HCT116 (cell line): ENCODE measurements at regions not wholly inside any gene's neighbourhood (a gene's known extent, or its start where the extent isn't known, plus 50 kb on each side); places are given as distances from the start of the nearest gene placed in this dataset.

ENCODE experiments used
- ATAC-seq: fragments of 200-7000 bp; cut with Tn5 transposase; 2 replicates; pipeline ENCODE4 v1.9.1; 2020; ENCODE audit warnings: mild to moderate bottlenecking, moderate library complexity
- BruUV-seq: library from RNA; stranded (reverse); fragments of 400-500 nt; replicated peaks from 2 replicates; lab custom pipeline; 2021; lab: Mats Ljungman, UMichigan
- CTCF ChIA-PET: fragments of 300-600 bp; sonication (Branson Sonifier 250); formaldehyde crosslinking; loops from one replicate; lab custom pipeline; 2021; ENCODE audit warnings: antibody characterized with exemption; lab: Charles Lee
- POLR2A ChIA-PET: fragments of 300-600, 350-600 bp; sonication (Branson Sonifier 250); formaldehyde crosslinking; loops from one replicate; lab custom pipeline; 2021; ENCODE audit warnings: antibody characterized with exemption; lab: Charles Lee
- RAD21 ChIA-PET, 2 experiments: fragments of 300-600 bp; sonication (Branson Sonifier 250); formaldehyde crosslinking; loops; one replicate each; lab custom pipeline; 2023; ENCODE audit warnings: low total read pairs in 2 of 2; ENCODE audit not compliant: uncharacterized antibody in 2 of 2, unreplicated experiment in 2 of 2, low non-redundant PET in 1 of 2; lab: Charles Lee
- DNase-seq: peaks from one replicate; pipeline ENCODE4 v3.0.0-alpha.2; 2010; ENCODE audit warnings: low read depth, low spot score
- H2AFZ ChIP-seq: fragments of 200-600 bp; shearing (Covaris generic), sonication (generic); 2 replicates; pipeline ENCODE4 v1.6.1; 2017; ENCODE audit warnings: low read depth, mixed run types, mixed read lengths, antibody characterized with exemption, low read length; ENCODE audit not compliant: poor library complexity, severe bottlenecking
- H3K27ac ChIP-seq: 2 replicates; pipeline ENCODE4 v1.5.1; 2012; ENCODE audit warnings: low read depth, low read length
- H3K27me3 ChIP-seq: fragments of 200-600 bp; sonication (generic); 2 replicates; pipeline ENCODE4 v1.6.1; 2016; ENCODE audit warnings: mixed run types, low read length, mixed read lengths; ENCODE audit not compliant: insufficient read depth
- H3K36me3 ChIP-seq, 2 experiments: fragments of 200-500 bp in 1 of 2; fragments of 200-600 bp in 1 of 2; sonication (Bioruptor generic) in 1 of 2; sonication (generic) in 1 of 2; 2 replicates each; pipeline versions ENCODE4 v1.5.1 to v1.6.1; 2014 to 2016; ENCODE audit warnings: low read length in 2 of 2, inconsistent platforms in 1 of 2, mixed read lengths in 1 of 2, mixed run types in 1 of 2; ENCODE audit not compliant: insufficient read depth in 2 of 2, control insufficient read depth in 1 of 2
- H3K4me1 ChIP-seq, 2 experiments: fragments of 200-600 bp in 1 of 2; sonication (generic) in 1 of 2; 2 replicates each; pipeline versions ENCODE4 v1.5.1 to v1.6.1; 2012 to 2017; ENCODE audit warnings: low read length in 2 of 2, inconsistent platforms in 1 of 2, mild to moderate bottlenecking in 1 of 2, mixed read lengths in 1 of 2, mixed run types in 1 of 2, moderate library complexity in 1 of 2; ENCODE audit not compliant: insufficient read depth in 2 of 2, control insufficient read depth in 1 of 2
- H3K4me2 ChIP-seq: fragments of 200-600 bp; sonication (generic); 2 replicates; pipeline ENCODE4 v1.6.1; 2017; ENCODE audit warnings: mixed run types, low read length, mixed read lengths
- H3K4me3 ChIP-seq, 2 experiments: fragments of 200-600 bp in 1 of 2; sonication (generic) in 1 of 2; replicated peaks in 1 of 2; 2 replicates each; pipeline ENCODE4 v1.5.1; 2011 to 2016; ENCODE audit warnings: low read length in 2 of 2, control low read depth in 1 of 2, low read depth in 1 of 2, mild to moderate bottlenecking in 1 of 2, mixed read lengths in 1 of 2, mixed run types in 1 of 2
- H3K79me2 ChIP-seq: fragments of 200-600 bp; sonication (generic); 2 replicates; pipeline ENCODE4 v1.6.1; 2017; ENCODE audit warnings: mild to moderate bottlenecking, mixed run types, low read length, moderate library complexity, mixed read lengths; ENCODE audit not compliant: insufficient read depth
- H3K9ac ChIP-seq: fragments of 200-600 bp; sonication (generic); 2 replicates; pipeline ENCODE4 v1.6.1; 2016; ENCODE audit warnings: low read length, mixed read lengths
- H3K9me2 ChIP-seq: fragments of 200-600 bp; sonication (generic), shearing (Covaris generic); 2 replicates; pipeline ENCODE4 v1.6.1; 2017; ENCODE audit warnings: mixed run types, mild to moderate bottlenecking, moderate library complexity; ENCODE audit not compliant: insufficient read depth
- H3K9me3 ChIP-seq, 2 experiments: fragments of 200-500 bp in 1 of 2; fragments of 200-600 bp in 1 of 2; sonication (Bioruptor generic) in 1 of 2; sonication (generic) in 1 of 2; 2 replicates each; pipeline ENCODE4 v1.6.1; 2014 to 2017; ENCODE audit warnings: low read length in 2 of 2, mixed read lengths in 2 of 2, inconsistent platforms in 1 of 2, low read depth in 1 of 2, mild to moderate bottlenecking in 1 of 2, mixed run types in 1 of 2, moderate library complexity in 1 of 2; ENCODE audit not compliant: control insufficient read depth in 1 of 2, insufficient read depth in 1 of 2
- H4K20me1 ChIP-seq: fragments of 200-600 bp; sonication (generic), shearing (Covaris generic); 2 replicates; pipeline ENCODE4 v1.6.1; 2017; ENCODE audit warnings: mixed run types, mild to moderate bottlenecking, moderate library complexity; ENCODE audit not compliant: insufficient read depth
- CBX3 ChIP-seq: IDR thresholded peaks from 2 replicates; pipeline ENCODE4 v1.6.1; 2012; ENCODE audit warnings: low read depth
- CEBPB ChIP-seq: IDR thresholded peaks from 2 replicates; pipeline ENCODE4 v1.6.1; 2012; ENCODE audit warnings: low read depth
- EGR1 ChIP-seq: IDR thresholded peaks from 2 replicates; pipeline ENCODE4 v1.6.1; 2012; ENCODE audit warnings: low read depth
- ELF1 ChIP-seq: IDR thresholded peaks from 2 replicates; pipeline ENCODE4 v1.6.1; 2012; ENCODE audit warnings: low read depth, borderline replicate concordance
- EZH2 ChIP-seq: fragments of 200-600 bp; sonication (generic); IDR thresholded peaks from 2 replicates; pipeline ENCODE4 v1.6.1; 2017; ENCODE audit warnings: antibody characterized with exemption, mixed run types
- FOSL1 ChIP-seq: IDR thresholded peaks from 2 replicates; pipeline ENCODE4 v1.6.1; 2012; ENCODE audit warnings: low read depth
- JUND ChIP-seq: IDR thresholded peaks from 2 replicates; pipeline ENCODE4 v1.6.1; 2012
- POLR2A ChIP-seq: IDR thresholded peaks from 2 replicates; pipeline ENCODE4 v1.7.0; 2011; ENCODE audit warnings: borderline replicate concordance; ENCODE audit not compliant: insufficient read depth, insufficient read length; ENCODE audit errors: extremely low read depth
- POLR2AphosphoS5 ChIP-seq: IDR thresholded peaks from 2 replicates; pipeline ENCODE4 v1.6.1; 2011; ENCODE audit warnings: mild to moderate bottlenecking, low read depth, low read length, moderate library complexity
- RAD21 ChIP-seq: IDR thresholded peaks from 2 replicates; pipeline ENCODE4 v1.6.1; 2012; ENCODE audit warnings: low read depth, mild to moderate bottlenecking
- SP1 ChIP-seq: IDR thresholded peaks from 2 replicates; pipeline ENCODE4 v1.6.1; 2012; ENCODE audit warnings: low read depth
- SRF ChIP-seq: IDR thresholded peaks from 2 replicates; pipeline ENCODE4 v1.6.1; 2012; ENCODE audit warnings: low read depth
- TCF7L2 ChIP-seq: IDR thresholded peaks from 2 replicates; pipeline ENCODE4 v1.7.0; 2011; ENCODE audit warnings: borderline replicate concordance, inconsistent platforms; ENCODE audit not compliant: insufficient read depth, insufficient read length; ENCODE audit errors: extremely low read depth
- YY1 ChIP-seq: IDR thresholded peaks from 2 replicates; pipeline ENCODE4 v1.6.1; 2011; ENCODE audit warnings: low read length, low read depth, moderate library complexity, mild to moderate bottlenecking; ENCODE audit not compliant: insufficient replicate concordance; ENCODE audit errors: extremely low read depth
- ZFX ChIP-seq: fragments of 450-650 bp; IDR thresholded peaks from 2 replicates; pipeline ENCODE4 v1.6.1; 2017
- ZNF274 ChIP-seq: fragments of 200-500 bp; sonication (Bioruptor generic); IDR thresholded peaks from 2 replicates; pipeline ENCODE4 v1.6.1; 2014; ENCODE audit warnings: mild to moderate bottlenecking, low read depth, low read length, inconsistent platforms
- intact Hi-C: fragments of 100-400 bp; cut with micrococcal nuclease; formaldehyde crosslinking; loops from 2 replicates; pipeline ENCODE4 v1.10.0; 2022
- TF ChIP-seq, protein P1 (sequence below): IDR thresholded peaks from 2 replicates; pipeline ENCODE4 v1.6.1; 2012
- TF ChIP-seq, protein P2 (sequence below): IDR thresholded peaks from 2 replicates; pipeline ENCODE4 v1.6.1; 2011; ENCODE audit warnings: mild to moderate bottlenecking, low read length, moderate library complexity; ENCODE audit not compliant: insufficient replicate concordance; ENCODE audit errors: extremely low read depth
- TF ChIP-seq, protein P3 (sequence below), 3 experiments: fragments of 200-600 bp in 1 of 3; sonication (generic) in 1 of 3; IDR thresholded peaks in 2 of 3; conservative IDR thresholded peaks in 1 of 3; 2 replicates each; pipeline ENCODE4 v1.5.1; 2012 to 2017; ENCODE audit warnings: low read depth in 2 of 3, low read length in 2 of 3, antibody characterized with exemption in 1 of 3, borderline replicate concordance in 1 of 3, control low read depth in 1 of 3, mild to moderate bottlenecking in 1 of 3, mixed read lengths in 1 of 3, mixed run types in 1 of 3, moderate library complexity in 1 of 3; ENCODE audit not compliant: insufficient read depth in 1 of 3

DNA sequence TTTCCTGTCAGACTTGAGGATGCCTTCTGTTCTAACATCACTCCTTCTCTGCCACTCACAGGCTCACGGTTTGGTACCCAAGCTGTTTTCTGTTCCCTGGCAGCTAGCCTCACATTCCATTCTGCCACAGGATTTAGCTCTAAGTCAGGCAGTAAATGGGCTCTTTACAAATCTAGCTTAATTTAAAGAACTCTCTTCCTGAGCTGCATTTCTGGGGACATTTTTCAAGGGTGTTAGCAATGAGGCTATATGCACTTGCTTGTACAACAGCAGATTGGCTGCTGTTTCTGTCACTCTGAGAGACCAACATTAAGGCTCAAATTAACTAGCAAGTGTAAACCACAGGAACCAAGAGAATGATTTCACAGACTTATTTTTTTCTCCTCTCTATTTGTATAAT lies 337.8 kb upstream of the NOCT start:
- Histone ChIP-seq H4K20me1 (no peaks in the 10 kb centered on the region), H3K9me3 (no peaks in the 10 kb centered on the region), H3K79me2 (no peaks in the 10 kb centered on the region), H3K9me2 (no peaks in the 10 kb centered on the region), H3K36me3 (no peaks in the 10 kb centered on the region), H2AFZ (no peak overlapping the region), H3K27me3 (no peaks in the 10 kb centered on the region), H3K4me3 (no peak overlapping the region), H3K27ac (no peak overlapping the region), H3K4me1 (no peaks in the 10 kb centered on the region), H3K9ac (no peak overlapping the region), H3K4me2 (no peak overlapping the region)
- ChIA-PET POLR2A (no interaction called here), RAD21 (interaction anchor here in 1 of 2 experiments (0.5 kb wide), 1 partner anchor 244 kb away, joined by 3 read pairs; no protein-coding TSS in a partner anchor), CTCF (interaction anchor here (1.0 to 1.3 kb wide), 2 partner anchors 122 to 858 kb away, joined by 3 read pairs; no protein-coding TSS in a partner anchor)
- no TSS peak for BruUV-seq
- intact Hi-C loops, result no loop called here
- no peak for DNase-seq
- TF ChIP-seq SRF, result no peak
- TF ChIP-seq ZFX, result no peak
- TF ChIP-seq CEBPB, result no peak
- TF ChIP-seq POLR2AphosphoS5, result no peak
- TF ChIP-seq SP1, result no peak
- no peak for TF ChIP-seq POLR2A
- no peak for TF ChIP-seq JUND
- TF ChIP-seq, protein P1, sequence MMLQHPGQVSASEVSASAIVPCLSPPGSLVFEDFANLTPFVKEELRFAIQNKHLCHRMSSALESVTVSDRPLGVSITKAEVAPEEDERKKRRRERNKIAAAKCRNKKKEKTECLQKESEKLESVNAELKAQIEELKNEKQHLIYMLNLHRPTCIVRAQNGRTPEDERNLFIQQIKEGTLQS, result no peak
- no peak for TF ChIP-seq EZH2
- TF ChIP-seq TCF7L2, result no peak
- TF ChIP-seq ELF1, result no peak
- no peak for TF ChIP-seq EGR1
- no peak for TF ChIP-seq CBX3
- TF ChIP-seq, protein P2, sequence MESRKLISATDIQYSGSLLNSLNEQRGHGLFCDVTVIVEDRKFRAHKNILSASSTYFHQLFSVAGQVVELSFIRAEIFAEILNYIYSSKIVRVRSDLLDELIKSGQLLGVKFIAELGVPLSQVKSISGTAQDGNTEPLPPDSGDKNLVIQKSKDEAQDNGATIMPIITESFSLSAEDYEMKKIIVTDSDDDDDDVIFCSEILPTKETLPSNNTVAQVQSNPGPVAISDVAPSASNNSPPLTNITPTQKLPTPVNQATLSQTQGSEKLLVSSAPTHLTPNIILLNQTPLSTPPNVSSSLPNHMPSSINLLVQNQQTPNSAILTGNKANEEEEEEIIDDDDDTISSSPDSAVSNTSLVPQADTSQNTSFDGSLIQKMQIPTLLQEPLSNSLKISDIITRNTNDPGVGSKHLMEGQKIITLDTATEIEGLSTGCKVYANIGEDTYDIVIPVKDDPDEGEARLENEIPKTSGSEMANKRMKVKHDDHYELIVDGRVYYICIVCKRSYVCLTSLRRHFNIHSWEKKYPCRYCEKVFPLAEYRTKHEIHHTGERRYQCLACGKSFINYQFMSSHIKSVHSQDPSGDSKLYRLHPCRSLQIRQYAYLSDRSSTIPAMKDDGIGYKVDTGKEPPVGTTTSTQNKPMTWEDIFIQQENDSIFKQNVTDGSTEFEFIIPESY, result no peak
- no peak for TF ChIP-seq ZNF274
- no peak for TF ChIP-seq FOSL1
- no peak for TF ChIP-seq RAD21
- TF ChIP-seq YY1, result no peak
- TF ChIP-seq, protein P3, sequence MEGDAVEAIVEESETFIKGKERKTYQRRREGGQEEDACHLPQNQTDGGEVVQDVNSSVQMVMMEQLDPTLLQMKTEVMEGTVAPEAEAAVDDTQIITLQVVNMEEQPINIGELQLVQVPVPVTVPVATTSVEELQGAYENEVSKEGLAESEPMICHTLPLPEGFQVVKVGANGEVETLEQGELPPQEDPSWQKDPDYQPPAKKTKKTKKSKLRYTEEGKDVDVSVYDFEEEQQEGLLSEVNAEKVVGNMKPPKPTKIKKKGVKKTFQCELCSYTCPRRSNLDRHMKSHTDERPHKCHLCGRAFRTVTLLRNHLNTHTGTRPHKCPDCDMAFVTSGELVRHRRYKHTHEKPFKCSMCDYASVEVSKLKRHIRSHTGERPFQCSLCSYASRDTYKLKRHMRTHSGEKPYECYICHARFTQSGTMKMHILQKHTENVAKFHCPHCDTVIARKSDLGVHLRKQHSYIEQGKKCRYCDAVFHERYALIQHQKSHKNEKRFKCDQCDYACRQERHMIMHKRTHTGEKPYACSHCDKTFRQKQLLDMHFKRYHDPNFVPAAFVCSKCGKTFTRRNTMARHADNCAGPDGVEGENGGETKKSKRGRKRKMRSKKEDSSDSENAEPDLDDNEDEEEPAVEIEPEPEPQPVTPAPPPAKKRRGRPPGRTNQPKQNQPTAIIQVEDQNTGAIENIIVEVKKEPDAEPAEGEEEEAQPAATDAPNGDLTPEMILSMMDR (IDR thresholded peaks at IDR 0.05 in 2 of 3, conservative IDR thresholded peaks at IDR 0.05 in 1 of 3; ENCODE audit: borderline replicate concordance in 1 of 3, insufficient read depth in 1 of 3, low read depth in 2 of 3, low read length in 2 of 3), result no peak
- ATAC-seq, result no peak
